AG10803 (cell line): ENCODE measurements at regions not wholly inside any gene's neighbourhood (a gene's known extent, or its start where the extent isn't known, plus 50 kb on each side); places are given as distances from the start of the nearest gene placed in this dataset.

Source experiments
- DNase-seq: peaks from one replicate; pipeline ENCODE4 v3.0.0; 2010; ENCODE audit warnings: low read depth
- H3K4me3 ChIP-seq: 2 replicates; pipeline ENCODE4 v1.5.1; 2011; ENCODE audit warnings: mild to moderate bottlenecking, low read length, control low read depth
- TF ChIP-seq, protein P1 (sequence below): conservative IDR thresholded peaks from 2 replicates; pipeline ENCODE4 v1.5.1; 2011; ENCODE audit warnings: mild to moderate bottlenecking, low read length, control low read depth, inconsistent platforms

DNA sequence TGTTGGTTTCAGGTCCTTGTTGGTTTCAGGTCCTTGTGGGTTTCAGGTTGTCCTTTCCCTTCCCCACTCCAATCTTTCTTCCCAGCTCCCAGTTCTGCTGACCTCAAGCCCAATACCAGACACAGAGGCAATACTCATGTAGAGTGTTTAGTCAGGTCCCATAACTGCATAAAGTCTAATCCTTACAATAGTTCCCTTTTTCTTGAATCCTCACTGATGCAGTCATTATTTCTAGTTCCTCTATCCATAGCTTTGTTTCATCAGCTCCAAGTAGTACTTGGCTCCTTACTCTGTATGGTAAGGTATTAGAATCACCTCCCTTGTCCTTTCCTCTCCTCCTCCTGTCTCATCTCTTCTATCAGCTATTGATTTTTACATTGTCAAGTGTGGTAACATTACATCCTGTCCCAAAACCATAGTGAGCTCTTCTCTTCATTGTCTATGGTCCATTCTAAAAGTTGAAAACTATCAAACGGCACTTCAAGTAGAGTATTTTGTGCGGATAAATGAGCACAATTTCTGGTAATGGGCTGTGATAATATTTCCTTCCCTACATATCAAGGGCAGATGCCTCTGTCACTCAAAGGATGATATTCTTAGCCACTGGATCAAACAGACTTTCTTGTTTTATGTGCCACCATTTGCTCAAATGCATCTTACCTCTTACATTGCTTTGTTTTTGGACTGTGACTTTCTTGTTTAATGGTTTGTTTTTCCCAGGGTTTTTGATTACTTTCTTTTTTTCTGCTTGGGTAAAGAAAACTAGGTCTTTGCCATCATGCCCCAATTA is 57.2 kb upstream of the JDP2 start:
- H3K4me3 ChIP-seq = no peak overlapping the region

DNA sequence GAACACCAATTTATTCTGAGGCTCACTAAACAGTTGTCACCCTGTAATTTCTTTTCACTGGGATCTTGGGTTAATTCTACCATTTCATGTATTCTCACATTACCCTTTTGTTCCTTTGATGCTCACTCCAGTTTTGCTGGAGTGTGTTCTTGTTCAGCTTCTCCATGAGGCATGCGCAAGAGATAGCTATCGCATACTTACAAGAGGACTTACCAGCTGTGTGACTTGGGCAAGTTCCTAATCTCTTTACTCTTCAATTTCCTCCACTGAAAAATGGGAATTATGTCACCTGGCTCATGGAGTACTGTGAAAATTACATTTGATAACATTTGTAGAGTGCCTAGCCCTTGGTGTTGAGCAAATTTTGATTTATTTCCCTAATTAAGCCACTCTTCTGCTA is 56.5 kb upstream of the JDP2 start:
- TF ChIP-seq, protein P1, sequence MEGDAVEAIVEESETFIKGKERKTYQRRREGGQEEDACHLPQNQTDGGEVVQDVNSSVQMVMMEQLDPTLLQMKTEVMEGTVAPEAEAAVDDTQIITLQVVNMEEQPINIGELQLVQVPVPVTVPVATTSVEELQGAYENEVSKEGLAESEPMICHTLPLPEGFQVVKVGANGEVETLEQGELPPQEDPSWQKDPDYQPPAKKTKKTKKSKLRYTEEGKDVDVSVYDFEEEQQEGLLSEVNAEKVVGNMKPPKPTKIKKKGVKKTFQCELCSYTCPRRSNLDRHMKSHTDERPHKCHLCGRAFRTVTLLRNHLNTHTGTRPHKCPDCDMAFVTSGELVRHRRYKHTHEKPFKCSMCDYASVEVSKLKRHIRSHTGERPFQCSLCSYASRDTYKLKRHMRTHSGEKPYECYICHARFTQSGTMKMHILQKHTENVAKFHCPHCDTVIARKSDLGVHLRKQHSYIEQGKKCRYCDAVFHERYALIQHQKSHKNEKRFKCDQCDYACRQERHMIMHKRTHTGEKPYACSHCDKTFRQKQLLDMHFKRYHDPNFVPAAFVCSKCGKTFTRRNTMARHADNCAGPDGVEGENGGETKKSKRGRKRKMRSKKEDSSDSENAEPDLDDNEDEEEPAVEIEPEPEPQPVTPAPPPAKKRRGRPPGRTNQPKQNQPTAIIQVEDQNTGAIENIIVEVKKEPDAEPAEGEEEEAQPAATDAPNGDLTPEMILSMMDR = no peak
- DNase-seq = no peak
- H3K4me3 ChIP-seq = no peak overlapping the region

More for the DNA sequence above, 57.2 kb upstream of the JDP2 start:
- TF ChIP-seq, protein P1 = no peak
- DNase-seq = no peak

DNA sequence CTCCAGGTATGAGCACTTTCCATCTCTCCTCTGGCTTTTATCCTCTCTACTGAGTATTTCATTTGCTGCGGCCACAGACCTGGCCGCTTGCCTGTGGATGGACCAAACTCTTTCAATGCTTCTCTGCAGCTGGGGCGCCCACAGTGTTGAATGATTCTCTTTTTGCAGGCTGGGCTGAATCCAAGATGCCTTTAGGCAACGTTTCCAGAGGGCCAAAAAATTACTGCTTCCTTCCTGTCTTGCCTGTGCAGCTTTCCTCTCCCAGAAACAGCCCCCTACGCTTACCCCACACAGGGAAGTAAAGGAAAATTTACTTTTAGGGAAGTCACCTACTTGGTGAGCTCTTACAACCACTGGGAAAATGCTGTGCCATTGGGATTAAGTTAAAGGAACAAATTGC is 55.6 kb upstream of the JDP2 start:
- no peak for DNase-seq
- TF ChIP-seq, protein P1 = no peak
- no peak overlapping the region for H3K4me3 ChIP-seq

DNA sequence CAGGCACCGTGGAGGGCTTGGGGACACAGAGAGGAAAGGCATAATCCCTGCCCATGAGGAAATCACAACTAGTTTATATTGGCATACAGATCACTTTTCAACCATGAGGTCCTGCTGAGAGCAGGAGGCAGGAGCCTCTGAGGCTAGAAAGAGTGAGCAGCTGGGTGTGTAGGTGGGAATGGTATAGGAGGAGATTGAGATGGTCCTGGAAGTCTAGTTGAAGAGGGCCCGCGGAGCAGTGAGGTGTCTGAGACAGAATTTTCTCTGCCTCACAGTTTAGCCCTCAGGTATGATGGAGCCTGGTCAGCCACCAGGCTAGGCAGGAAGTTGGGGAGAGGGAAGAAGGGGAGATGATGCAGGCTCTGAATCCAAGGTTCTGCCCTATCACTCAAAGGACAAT is 54.7 kb upstream of the JDP2 start:
- TF ChIP-seq, protein P1 = no peak
- no peak for DNase-seq
- H3K4me3 ChIP-seq = no peak overlapping the region

- DNase-seq = no peak
- TF ChIP-seq, protein P1 = no peak
- H3K4me3 ChIP-seq = no peak overlapping the region
Measured at GRCh38 chr14:75373616-75374015, 54.2 kb upstream of the JDP2 start.

GRCh38 chr14:75374911-75375310 is 52.9 kb upstream of the JDP2 start:
- DNase-seq = no peak
- no peak overlapping the region for H3K4me3 ChIP-seq
- TF ChIP-seq, protein P1 = no peak

DNA sequence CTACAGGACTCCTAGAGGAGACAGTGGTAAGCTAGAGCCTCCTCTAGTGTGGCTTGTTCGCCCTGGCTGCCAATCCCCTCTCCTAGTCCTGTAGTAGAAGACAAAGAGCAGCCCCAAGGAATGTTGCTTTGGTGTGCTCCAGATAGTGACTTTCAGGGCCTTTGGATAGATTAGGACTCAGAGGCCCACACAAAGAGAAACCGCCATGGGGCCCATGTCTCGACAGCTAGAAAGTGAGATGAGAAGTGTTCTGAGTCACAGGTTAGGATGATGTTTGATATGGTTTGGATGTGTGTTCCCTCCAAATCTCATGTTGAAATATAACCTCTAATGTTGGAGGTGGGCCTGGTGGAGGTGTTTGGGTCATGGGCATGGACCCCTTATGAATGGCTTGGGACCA is 51.8 kb upstream of the JDP2 start:
- DNase-seq = no peak
- TF ChIP-seq, protein P1 = no peak
- H3K4me3 ChIP-seq = no peak overlapping the region
